ELF-1 (cell line): ENCODE measurements at regions not wholly inside any gene's neighbourhood (a gene's known extent, or its start where the extent isn't known, plus 50 kb on each side); places are given as distances from the start of the nearest gene placed in this dataset.

Source experiments
- DNase-seq: peaks from one replicate; pipeline ENCODE4 v3.0.0-alpha.2; 2016; ENCODE audit warnings: low read depth, low spot score

DNA sequence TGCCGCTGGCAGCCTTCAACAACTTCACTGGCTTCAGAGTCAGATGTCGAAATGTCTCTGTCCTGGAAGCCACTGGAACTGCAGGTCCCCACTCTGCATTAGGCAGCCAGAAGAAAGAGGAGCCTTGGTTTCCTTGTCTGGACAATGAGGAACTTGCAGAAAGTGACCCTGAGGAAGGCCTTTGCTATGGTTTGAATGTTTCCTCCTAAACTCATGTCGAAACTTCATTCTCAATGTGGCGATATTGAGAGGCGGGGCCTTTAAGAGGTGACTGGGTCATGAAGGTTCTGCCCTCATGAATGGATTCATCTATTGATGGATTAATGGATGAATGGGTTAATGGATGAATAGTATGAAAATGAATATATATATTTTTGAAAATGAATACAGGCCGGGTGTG, 61.6 kb upstream of the GPR26 start:
- no peak for DNase-seq

DNA sequence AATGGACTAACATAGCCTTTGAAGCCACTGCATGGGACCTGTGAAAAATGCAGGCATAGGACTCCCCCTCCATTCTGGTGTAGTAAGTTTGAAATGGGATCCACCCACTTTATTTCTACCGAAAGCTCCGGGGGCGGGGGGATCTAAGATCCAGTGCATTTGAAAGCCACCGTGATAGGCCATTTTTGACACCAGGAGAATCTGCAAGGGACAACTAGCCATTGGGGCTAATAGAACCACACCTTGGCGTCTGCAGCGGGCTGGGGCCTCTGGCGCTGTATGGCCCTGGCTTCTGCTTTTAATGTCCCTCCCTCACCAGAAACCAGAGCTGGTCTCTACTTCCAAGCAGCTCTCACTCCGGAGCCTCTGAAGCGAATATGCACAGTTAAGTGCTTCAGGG, 60.1 kb upstream of the GPR26 start:
- DNase-seq: no peak

DNA sequence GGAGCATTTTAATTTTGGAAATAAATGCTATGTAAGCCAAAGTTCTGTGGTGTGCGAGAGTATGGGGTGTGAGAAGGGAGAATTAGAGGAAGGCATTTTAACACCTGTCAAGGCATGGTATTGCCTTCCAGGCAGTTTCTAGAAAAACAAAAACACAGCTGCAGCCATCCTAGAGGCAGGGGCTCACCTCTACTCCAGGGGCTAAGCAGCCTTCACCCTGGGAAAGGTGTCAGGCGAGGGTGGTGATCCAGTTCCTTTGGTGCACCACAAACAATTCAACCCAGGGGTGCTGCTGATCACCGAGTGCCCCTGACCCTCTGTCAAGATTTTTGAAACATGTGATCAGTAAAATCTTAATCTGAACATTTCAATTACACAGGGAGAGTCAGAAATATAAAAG, 59.2 kb upstream of the GPR26 start:
- DNase-seq: no peak

DNA sequence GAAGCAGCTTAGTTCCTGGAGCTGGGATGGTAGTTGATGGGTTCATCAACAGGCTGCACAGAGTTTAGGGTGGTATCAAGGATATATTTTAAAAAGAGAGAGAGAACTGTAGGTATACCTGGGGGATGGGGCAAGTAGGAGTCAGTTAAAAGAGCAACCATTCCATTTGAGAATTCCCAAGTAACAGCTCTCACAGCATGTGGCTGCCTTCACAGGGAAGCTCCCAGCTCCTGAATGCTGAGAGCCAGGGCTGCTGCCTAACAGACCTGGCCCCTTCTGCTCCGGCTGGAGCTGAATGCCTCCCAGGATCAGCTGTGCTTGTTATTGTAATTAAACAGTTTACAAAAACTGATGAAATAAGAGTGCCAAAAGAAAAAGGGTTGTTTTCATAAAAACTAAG, 58.8 kb upstream of the GPR26 start:
- peak; percentile 74 for DNase-seq

DNA sequence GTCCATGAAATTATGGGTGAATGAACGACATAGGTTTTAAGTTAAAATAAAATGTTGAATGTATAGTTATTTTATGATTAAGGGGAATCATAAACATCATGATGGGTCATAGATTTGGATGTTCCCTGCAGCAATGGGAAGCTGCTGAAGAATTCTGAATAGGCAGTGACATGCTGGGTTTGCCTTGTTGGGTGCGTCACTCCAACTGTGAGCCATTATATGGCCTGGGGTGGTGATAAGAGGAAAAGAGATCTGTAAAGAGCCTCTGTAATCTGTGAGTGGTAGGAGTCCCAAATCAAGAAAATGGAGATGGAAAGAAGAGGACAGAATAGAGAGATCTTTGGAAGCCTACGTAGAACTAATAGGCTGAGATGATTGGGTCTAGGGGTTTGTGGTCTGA, 58.1 kb upstream of the GPR26 start:
- DNase-seq: no peak

DNA sequence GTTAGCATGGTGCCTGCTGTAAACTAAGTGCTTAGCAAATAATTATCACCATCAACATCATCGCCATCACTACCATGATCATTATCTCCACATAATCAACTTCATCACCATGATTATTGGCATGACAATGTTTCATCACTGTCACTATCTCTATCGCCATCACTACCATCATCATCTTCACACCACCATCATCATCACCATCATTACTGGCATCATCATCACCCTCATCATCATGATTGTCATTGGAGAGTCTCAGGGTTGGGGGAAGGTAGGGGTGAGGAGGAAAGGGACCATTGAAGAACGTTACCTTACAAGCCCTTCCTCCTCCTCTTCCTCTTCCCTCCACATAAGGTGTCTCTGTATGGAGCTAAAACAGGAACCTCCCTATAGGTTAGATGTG, 54.9 kb upstream of the GPR26 start:
- DNase-seq: no peak

DNA sequence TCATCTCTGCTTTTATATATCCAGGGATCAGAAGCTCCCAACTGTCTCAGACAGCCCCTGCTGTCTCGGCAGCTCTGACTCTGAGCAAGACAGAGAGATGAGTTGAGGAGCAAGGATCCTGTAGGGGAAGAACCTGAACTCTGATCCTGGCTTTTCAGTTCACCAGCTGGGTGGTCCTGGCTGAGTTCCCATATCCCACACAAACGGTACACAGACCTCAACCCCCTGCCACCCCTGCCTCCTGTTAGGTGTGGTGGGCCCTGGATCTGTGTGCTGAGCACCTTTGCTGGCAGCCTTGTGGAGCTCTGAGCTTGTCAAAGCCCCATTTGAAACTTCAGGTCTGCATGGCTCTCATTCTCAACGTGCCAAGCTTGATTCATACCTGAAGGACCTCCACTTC, 54.3 kb upstream of the GPR26 start:
- DNase-seq: no peak

DNA sequence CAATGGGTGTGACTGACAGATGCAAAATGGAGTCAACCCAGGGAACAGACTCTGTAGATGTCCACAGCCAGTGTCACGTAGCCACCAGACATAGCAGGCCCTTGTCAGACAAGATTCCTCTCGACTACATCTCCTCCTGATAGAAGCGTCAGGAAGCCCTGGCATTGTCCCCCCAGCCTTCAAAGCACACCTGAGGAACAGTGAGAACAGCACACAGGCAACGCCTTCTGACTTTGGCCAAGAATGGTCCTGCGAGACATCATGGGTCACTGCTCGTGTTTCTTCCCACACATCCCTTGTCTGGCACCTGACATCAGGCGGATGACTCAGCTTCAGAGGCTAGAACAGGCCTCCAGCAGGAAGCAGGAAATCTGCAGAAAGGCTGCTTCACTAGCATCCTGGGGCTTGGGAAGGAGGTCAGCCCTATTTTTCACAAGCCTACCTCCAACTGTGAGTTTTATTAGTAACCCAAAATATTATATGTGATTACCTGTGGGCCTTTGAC, 52.8 kb upstream of the GPR26 start:
- DNase-seq: no peak

DNA sequence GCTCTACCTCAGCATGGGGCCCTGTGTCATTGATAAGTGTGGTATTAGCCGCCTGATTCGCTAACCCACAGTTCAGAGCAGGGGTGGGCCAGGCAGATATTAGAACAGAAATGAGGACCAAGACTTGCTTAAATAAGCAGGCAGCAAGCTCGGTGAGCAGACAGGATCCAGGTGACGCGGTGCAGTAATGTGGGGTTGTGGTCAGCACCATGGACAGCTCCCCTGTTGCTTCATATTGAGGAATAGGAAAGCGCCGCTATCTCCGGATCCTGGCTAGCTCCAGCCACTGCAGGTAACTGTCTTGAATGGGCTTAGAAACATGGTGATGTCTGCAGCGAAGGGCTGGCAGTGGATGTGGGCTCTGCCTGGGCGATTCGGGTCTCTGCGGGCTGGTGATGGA, 51.3 kb upstream of the GPR26 start:
- DNase-seq: peak; percentile 88
